ENCODE measurements at regions not wholly inside any gene's neighbourhood (a gene's known extent, or its start where the extent isn't known, plus 50 kb on each side); places are given as distances from the start of the nearest gene placed in this dataset.

DNA sequence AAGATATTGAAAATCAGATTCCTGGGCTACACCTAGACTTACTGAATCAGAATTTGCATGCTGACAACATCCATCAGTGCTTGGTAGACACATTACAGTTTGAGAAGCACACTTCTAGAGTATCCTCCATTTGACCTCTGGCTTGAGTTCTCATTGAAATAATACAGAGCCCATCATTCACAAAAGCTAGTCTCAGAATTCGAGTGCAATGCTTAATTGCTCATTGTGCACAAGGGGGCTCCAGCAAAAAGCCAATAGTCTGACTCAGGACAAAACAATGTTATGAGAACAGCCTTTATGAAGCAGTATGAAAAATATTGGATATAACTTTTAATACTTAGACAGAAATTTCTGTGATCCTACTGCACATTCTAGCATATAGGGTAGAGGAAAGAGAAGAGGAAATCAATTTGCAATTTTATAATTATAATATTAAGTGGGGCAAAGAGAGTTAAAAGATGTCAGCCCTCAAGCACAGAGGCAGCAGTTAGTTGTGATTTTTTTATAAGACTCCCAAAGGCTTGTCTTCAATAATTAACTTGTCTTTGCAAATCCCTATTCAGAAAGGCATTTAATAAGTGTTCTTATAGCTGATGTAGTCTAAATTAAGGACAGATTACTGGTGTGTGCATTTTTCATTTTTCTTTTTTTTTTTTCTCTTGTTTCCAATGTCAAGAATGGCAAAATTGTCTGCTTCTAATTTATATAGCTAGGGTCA is 105.8 kb upstream of the ANK3 start:
- TF ChIP-seq POLR2A (IDR thresholded peaks at IDR 0.05) = no peak
- TF ChIP-seq, protein P1, sequence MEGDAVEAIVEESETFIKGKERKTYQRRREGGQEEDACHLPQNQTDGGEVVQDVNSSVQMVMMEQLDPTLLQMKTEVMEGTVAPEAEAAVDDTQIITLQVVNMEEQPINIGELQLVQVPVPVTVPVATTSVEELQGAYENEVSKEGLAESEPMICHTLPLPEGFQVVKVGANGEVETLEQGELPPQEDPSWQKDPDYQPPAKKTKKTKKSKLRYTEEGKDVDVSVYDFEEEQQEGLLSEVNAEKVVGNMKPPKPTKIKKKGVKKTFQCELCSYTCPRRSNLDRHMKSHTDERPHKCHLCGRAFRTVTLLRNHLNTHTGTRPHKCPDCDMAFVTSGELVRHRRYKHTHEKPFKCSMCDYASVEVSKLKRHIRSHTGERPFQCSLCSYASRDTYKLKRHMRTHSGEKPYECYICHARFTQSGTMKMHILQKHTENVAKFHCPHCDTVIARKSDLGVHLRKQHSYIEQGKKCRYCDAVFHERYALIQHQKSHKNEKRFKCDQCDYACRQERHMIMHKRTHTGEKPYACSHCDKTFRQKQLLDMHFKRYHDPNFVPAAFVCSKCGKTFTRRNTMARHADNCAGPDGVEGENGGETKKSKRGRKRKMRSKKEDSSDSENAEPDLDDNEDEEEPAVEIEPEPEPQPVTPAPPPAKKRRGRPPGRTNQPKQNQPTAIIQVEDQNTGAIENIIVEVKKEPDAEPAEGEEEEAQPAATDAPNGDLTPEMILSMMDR (IDR thresholded peaks at IDR 0.05) = no peak

Data from heart left ventricle (tissue), 13 donors.